Bronchial epithelial cell (primary cell): ENCODE measurements at regions not wholly inside any gene's neighbourhood (a gene's known extent, or its start where the extent isn't known, plus 50 kb on each side); places are given as distances from the start of the nearest gene placed in this dataset.

ENCODE experiments used
- DNase-seq: peaks from one replicate; pipeline ENCODE4 v3.0.0-alpha.2; 2010; ENCODE audit warnings: low read depth
- FAIRE-seq: peaks from 2 replicates; lab custom pipeline; 2011; peaks lifted over from hg19 to GRCh38; lab: Jason Lieb, UNC
- H3K27me3 ChIP-seq: 2 replicates; pipeline ENCODE4 v1.5.1; 2011; ENCODE audit warnings: low read length; ENCODE audit not compliant: control insufficient read depth, insufficient read depth
- H3K36me3 ChIP-seq: 2 replicates; pipeline ENCODE4 v1.5.1; 2011; ENCODE audit warnings: low read length; ENCODE audit not compliant: control insufficient read depth, insufficient read depth
- H3K4me3 ChIP-seq: 2 replicates; pipeline ENCODE4 v1.5.1; 2011; ENCODE audit warnings: mild to moderate bottlenecking, low read depth, low read length, control low read depth
- TF ChIP-seq, protein P1 (sequence below): IDR thresholded peaks from 2 replicates; pipeline ENCODE4 v1.5.1; 2011; ENCODE audit warnings: mild to moderate bottlenecking, moderate library complexity, low read length, control low read depth, inconsistent platforms; ENCODE audit not compliant: insufficient read depth, severe bottlenecking

DNA sequence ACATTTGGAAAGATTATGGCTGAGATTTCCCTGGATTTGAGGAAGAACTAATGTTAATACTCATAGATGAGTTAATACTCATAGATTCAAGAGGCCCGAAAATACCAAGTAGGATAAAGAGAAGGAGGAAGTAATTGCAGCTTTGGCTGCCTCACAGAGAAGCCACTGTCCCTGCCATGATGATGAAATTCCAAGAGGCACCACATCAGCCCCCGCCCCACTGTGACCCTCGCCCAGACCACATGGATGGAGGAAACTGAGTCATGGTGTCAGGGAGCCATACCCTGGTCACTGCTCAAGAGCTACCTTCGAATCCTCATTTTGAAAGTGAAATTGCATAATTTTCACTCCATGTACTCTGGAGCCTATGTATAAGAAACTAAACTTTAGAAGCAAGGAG, 57.6 kb upstream of the SLC22A11 start:
- Histone ChIP-seq H3K27me3 (peaks cover 2% of the 10 kb centered on the region), H3K4me3 (no peak overlapping the region), H3K36me3 (no peaks in the 10 kb centered on the region)
- FAIRE-seq, result no peak
- TF ChIP-seq, protein P1, sequence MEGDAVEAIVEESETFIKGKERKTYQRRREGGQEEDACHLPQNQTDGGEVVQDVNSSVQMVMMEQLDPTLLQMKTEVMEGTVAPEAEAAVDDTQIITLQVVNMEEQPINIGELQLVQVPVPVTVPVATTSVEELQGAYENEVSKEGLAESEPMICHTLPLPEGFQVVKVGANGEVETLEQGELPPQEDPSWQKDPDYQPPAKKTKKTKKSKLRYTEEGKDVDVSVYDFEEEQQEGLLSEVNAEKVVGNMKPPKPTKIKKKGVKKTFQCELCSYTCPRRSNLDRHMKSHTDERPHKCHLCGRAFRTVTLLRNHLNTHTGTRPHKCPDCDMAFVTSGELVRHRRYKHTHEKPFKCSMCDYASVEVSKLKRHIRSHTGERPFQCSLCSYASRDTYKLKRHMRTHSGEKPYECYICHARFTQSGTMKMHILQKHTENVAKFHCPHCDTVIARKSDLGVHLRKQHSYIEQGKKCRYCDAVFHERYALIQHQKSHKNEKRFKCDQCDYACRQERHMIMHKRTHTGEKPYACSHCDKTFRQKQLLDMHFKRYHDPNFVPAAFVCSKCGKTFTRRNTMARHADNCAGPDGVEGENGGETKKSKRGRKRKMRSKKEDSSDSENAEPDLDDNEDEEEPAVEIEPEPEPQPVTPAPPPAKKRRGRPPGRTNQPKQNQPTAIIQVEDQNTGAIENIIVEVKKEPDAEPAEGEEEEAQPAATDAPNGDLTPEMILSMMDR, result no peak
- no peak for DNase-seq

DNA sequence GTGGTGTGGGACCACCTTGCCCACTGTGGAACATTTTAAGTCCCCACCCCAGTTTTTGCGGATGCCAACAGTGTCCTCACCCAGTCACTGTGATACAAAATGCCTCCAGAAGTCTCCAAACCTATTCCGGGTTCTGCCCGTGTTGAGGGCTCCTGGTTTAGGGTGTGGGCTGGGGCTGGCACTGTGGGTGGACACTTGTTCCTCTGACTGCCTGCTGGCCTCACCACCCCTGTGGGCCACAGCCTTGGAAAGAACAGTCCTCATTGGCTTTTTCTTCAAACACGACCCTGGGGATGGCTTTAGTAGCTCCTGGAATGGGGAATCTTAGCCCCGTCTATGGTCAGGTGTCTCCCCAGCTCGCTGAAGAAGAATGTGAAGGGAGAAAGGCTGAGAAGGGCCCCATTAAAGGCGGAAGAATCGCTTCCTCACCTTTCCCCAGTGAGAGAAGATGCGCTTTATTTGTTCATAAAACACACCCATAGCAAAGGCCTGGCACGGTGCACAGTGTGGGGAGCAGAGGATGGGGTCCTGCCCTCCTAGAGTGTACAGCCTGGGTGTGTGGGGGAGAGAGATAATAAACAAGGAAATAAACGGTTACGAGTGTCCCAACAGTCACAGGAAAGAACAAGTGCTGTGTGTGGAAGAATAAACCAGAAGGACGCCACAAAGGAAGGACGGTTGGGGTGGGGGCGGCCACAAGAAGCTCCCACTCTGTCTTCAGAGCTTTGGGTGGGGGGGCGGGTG, 56.3 kb upstream of the SLC22A11 start:
- Histone ChIP-seq H3K4me3 (no peak overlapping the region), H3K27me3 (peaks cover 2% of the 10 kb centered on the region), H3K36me3 (no peaks in the 10 kb centered on the region)
- TF ChIP-seq, protein P1, result no peak
- FAIRE-seq (no peak), DNase-seq (no peak)

- TF ChIP-seq, protein P1, result no peak
- H3K27me3 ChIP-seq, result peaks cover 2% of the 10 kb centered on the region
Measured at GRCh38 chr11:64500176-64501013, 55.3 kb upstream of the SLC22A11 start.

GRCh38 chr11:64501500-64502427, 54.0 kb upstream of the SLC22A11 start:
- TF ChIP-seq, protein P1, result no peak
- H3K27me3 ChIP-seq, result peaks cover 4% of the 10 kb centered on the region
- no peak for DNase-seq

More at GRCh38 chr11:64500176-64501013, 55.3 kb upstream of the SLC22A11 start:
- H3K36me3 ChIP-seq, result no peaks in the 10 kb centered on the region
- H3K4me3 ChIP-seq, result no peak overlapping the region
- FAIRE-seq, result no peak
- no peak for DNase-seq

GRCh38 chr11:64502634-64503033, 53.1 kb upstream of the SLC22A11 start:
- TF ChIP-seq, protein P1, result no peak
- Histone ChIP-seq H3K36me3 (no peaks in the 10 kb centered on the region), H3K27me3 (peaks cover 4% of the 10 kb centered on the region), H3K4me3 (no peak overlapping the region)
- no peak for DNase-seq
- FAIRE-seq, result no peak

More at GRCh38 chr11:64501500-64502427, 54.0 kb upstream of the SLC22A11 start:
- Histone ChIP-seq H3K36me3 (no peaks in the 10 kb centered on the region), H3K4me3 (no peak overlapping the region)
- FAIRE-seq, result no peak
